ENCODE measurements at regions not wholly inside any gene's neighbourhood (a gene's known extent, or its start where the extent isn't known, plus 50 kb on each side); places are given as distances from the start of the nearest gene placed in this dataset.

GRCh38 chr1:229879746-229880145 is 187.3 kb upstream of the GALNT2 start:
- Histone ChIP-seq H3K27me3 (ENCODE audit: insufficient read depth, low read length) (no peaks in the 10 kb centered on the region), H3K14ac (ENCODE audit: low read length) (no peak overlapping the region), H3K9me3 (ENCODE audit: insufficient read depth, low read depth, low read length) (no peaks in the 10 kb centered on the region), H2BK5ac (ENCODE audit: low read depth, low read length, poor library complexity) (no peak overlapping the region), H3K4me1 (ENCODE audit: control insufficient read depth in 1 of 2, insufficient read depth in 2 of 2, low read length in 2 of 2) (no peaks in the 10 kb centered on the region), H3K27ac (ENCODE audit: low read depth, low read length) (no peak overlapping the region), H3K4me3 (ENCODE audit: low read depth, low read length) (no peak overlapping the region), H2AK5ac (ENCODE audit: low read length) (no peak overlapping the region), H2BK120ac (ENCODE audit: insufficient read depth, low read length, poor library complexity) (no peak overlapping the region), H4K91ac (ENCODE audit: low read depth, low read length) (no peak overlapping the region), H3K18ac (ENCODE audit: low read length) (no peak overlapping the region), H3K9ac (ENCODE audit: low read length) (no peak overlapping the region), H3K4me2 (ENCODE audit: low read length) (no peak overlapping the region), H4K8ac (ENCODE audit: low read depth, low read length) (no peak overlapping the region), H3K79me1 (ENCODE audit: low read length) (no peaks in the 10 kb centered on the region), H3K79me2 (ENCODE audit: control insufficient read depth, insufficient read depth, low read length, poor library complexity) (no peaks in the 10 kb centered on the region), H3K23ac (ENCODE audit: low read length) (no peak overlapping the region), H3K36me3 (ENCODE audit: control insufficient read depth in 1 of 2, insufficient read depth in 2 of 2, low read length in 2 of 2) (no peaks in the 10 kb centered on the region), H3K4ac (ENCODE audit: low read depth, low read length) (no peak overlapping the region), H2AFZ (ENCODE audit: insufficient read depth, low read length, poor library complexity) (no peak overlapping the region), H4K12ac (ENCODE audit: low read depth, low read length) (no peak overlapping the region), H2BK12ac (ENCODE audit: low read length) (no peak overlapping the region)
- peak in 1 of 2 donors; percentile 59 for DNase-seq
- WGBS (ENCODE audit: extremely low coverage, insufficient coverage, insufficient read length) = no CpG with 5 or more reads among the region's 3 CpGs

- Histone ChIP-seq H2BK12ac (ENCODE audit: low read length) (no peak overlapping the region), H3K14ac (ENCODE audit: low read length) (no peak overlapping the region), H2BK120ac (ENCODE audit: insufficient read depth, low read length, poor library complexity) (no peak overlapping the region), H4K12ac (ENCODE audit: low read depth, low read length) (no peak overlapping the region), H3K23ac (ENCODE audit: low read length) (no peak overlapping the region), H2AK5ac (ENCODE audit: low read length) (no peak overlapping the region), H2AFZ (ENCODE audit: insufficient read depth, low read length, poor library complexity) (no peak overlapping the region), H3K27me3 (ENCODE audit: insufficient read depth, low read length) (no peaks in the 10 kb centered on the region), H2BK5ac (ENCODE audit: low read depth, low read length, poor library complexity) (no peak overlapping the region), H3K9me3 (ENCODE audit: insufficient read depth, low read depth, low read length) (no peaks in the 10 kb centered on the region), H3K79me2 (ENCODE audit: control insufficient read depth, insufficient read depth, low read length, poor library complexity) (no peaks in the 10 kb centered on the region), H3K4me1 (ENCODE audit: control insufficient read depth in 1 of 2, insufficient read depth in 2 of 2, low read length in 2 of 2) (no peaks in the 10 kb centered on the region), H3K27ac (ENCODE audit: low read depth, low read length) (no peak overlapping the region), H3K4me2 (ENCODE audit: low read length) (no peak overlapping the region), H4K91ac (ENCODE audit: low read depth, low read length) (no peak overlapping the region), H4K8ac (ENCODE audit: low read depth, low read length) (no peak overlapping the region), H3K18ac (ENCODE audit: low read length) (no peak overlapping the region), H3K4me3 (ENCODE audit: low read depth, low read length) (no peak overlapping the region), H3K79me1 (ENCODE audit: low read length) (no peaks in the 10 kb centered on the region), H3K9ac (ENCODE audit: low read length) (no peak overlapping the region), H3K36me3 (ENCODE audit: control insufficient read depth in 1 of 2, insufficient read depth in 2 of 2, low read length in 2 of 2) (no peaks in the 10 kb centered on the region), H3K4ac (ENCODE audit: low read depth, low read length) (no peak overlapping the region)
- DNase-seq = no peak
- WGBS (ENCODE audit: extremely low coverage, insufficient coverage, insufficient read length) = no CpG with 5 or more reads among the region's 15 CpGs
Measured at GRCh38 chr1:229880271-229881170, 186.5 kb upstream of the GALNT2 start.

GRCh38 chr1:229882621-229883020 is 184.4 kb upstream of the GALNT2 start:
- H3K4ac ChIP-seq (ENCODE audit: low read depth, low read length) = no peak overlapping the region
- H4K8ac ChIP-seq (ENCODE audit: low read depth, low read length) = no peak overlapping the region
- no peak overlapping the region for H3K4me3 ChIP-seq (ENCODE audit: low read depth, low read length)
- no peak overlapping the region for H2BK120ac ChIP-seq (ENCODE audit: insufficient read depth, low read length, poor library complexity)
- H2BK5ac ChIP-seq (ENCODE audit: low read depth, low read length, poor library complexity) = no peak overlapping the region
- no peaks in the 10 kb centered on the region for H3K27me3 ChIP-seq (ENCODE audit: insufficient read depth, low read length)
- no peak overlapping the region for H3K23ac ChIP-seq (ENCODE audit: low read length)
- H3K14ac ChIP-seq (ENCODE audit: low read length) = no peak overlapping the region
- H2AK5ac ChIP-seq (ENCODE audit: low read length) = no peak overlapping the region
- H3K4me2 ChIP-seq (ENCODE audit: low read length) = no peak overlapping the region
- no CpG with 5 or more reads among the region's 5 CpGs for WGBS (ENCODE audit: extremely low coverage, insufficient coverage, insufficient read length)
- no peak overlapping the region for H3K18ac ChIP-seq (ENCODE audit: low read length)
- H3K9me3 ChIP-seq (ENCODE audit: insufficient read depth, low read depth, low read length) = no peaks in the 10 kb centered on the region
- H2BK12ac ChIP-seq (ENCODE audit: low read length) = no peak overlapping the region
- H3K36me3 ChIP-seq (ENCODE audit: control insufficient read depth in 1 of 2, insufficient read depth in 2 of 2, low read length in 2 of 2) = no peaks in the 10 kb centered on the region
- no peak for DNase-seq
- H4K12ac ChIP-seq (ENCODE audit: low read depth, low read length) = no peak overlapping the region
- no peak overlapping the region for H4K91ac ChIP-seq (ENCODE audit: low read depth, low read length)
- H3K79me1 ChIP-seq (ENCODE audit: low read length) = no peaks in the 10 kb centered on the region
- H2AFZ ChIP-seq (ENCODE audit: insufficient read depth, low read length, poor library complexity) = no peak overlapping the region
- H3K4me1 ChIP-seq (ENCODE audit: control insufficient read depth in 1 of 2, insufficient read depth in 2 of 2, low read length in 2 of 2) = no peaks in the 10 kb centered on the region
- H3K79me2 ChIP-seq (ENCODE audit: control insufficient read depth, insufficient read depth, low read length, poor library complexity) = no peaks in the 10 kb centered on the region
- H3K9ac ChIP-seq (ENCODE audit: low read length) = no peak overlapping the region
- no peak overlapping the region for H3K27ac ChIP-seq (ENCODE audit: low read depth, low read length)

- WGBS (ENCODE audit: extremely low coverage, insufficient coverage, insufficient read length) = no CpG with 5 or more reads among the region's 7 CpGs
- H3K79me2 ChIP-seq (ENCODE audit: control insufficient read depth, insufficient read depth, low read length, poor library complexity) = no peaks in the 10 kb centered on the region
- no peaks in the 10 kb centered on the region for H3K79me1 ChIP-seq (ENCODE audit: low read length)
Measured at GRCh38 chr1:229883504-229884200, 183.4 kb upstream of the GALNT2 start.

More at GRCh38 chr1:229883504-229884200, 183.4 kb upstream of the GALNT2 start:
- H4K8ac ChIP-seq (ENCODE audit: low read depth, low read length) = no peak overlapping the region
- H3K4ac ChIP-seq (ENCODE audit: low read depth, low read length) = no peak overlapping the region
- H3K14ac ChIP-seq (ENCODE audit: low read length) = no peak overlapping the region
- H2AK5ac ChIP-seq (ENCODE audit: low read length) = no peak overlapping the region
- H3K4me3 ChIP-seq (ENCODE audit: low read depth, low read length) = no peak overlapping the region
- H3K36me3 ChIP-seq (ENCODE audit: control insufficient read depth in 1 of 2, insufficient read depth in 2 of 2, low read length in 2 of 2) = no peaks in the 10 kb centered on the region
- no peaks in the 10 kb centered on the region for H3K9me3 ChIP-seq (ENCODE audit: insufficient read depth, low read depth, low read length)
- H3K23ac ChIP-seq (ENCODE audit: low read length) = no peak overlapping the region
- H3K4me2 ChIP-seq (ENCODE audit: low read length) = no peak overlapping the region
- no peak overlapping the region for H4K12ac ChIP-seq (ENCODE audit: low read depth, low read length)
- no peak overlapping the region for H2BK12ac ChIP-seq (ENCODE audit: low read length)
- DNase-seq = no peak
- H3K9ac ChIP-seq (ENCODE audit: low read length) = no peak overlapping the region
- H3K27ac ChIP-seq (ENCODE audit: low read depth, low read length) = no peak overlapping the region
- no peak overlapping the region for H2BK5ac ChIP-seq (ENCODE audit: low read depth, low read length, poor library complexity)
- no peak overlapping the region for H2BK120ac ChIP-seq (ENCODE audit: insufficient read depth, low read length, poor library complexity)
- H3K27me3 ChIP-seq (ENCODE audit: insufficient read depth, low read length) = no peaks in the 10 kb centered on the region
- H3K4me1 ChIP-seq (ENCODE audit: control insufficient read depth in 1 of 2, insufficient read depth in 2 of 2, low read length in 2 of 2) = no peaks in the 10 kb centered on the region
- H2AFZ ChIP-seq (ENCODE audit: insufficient read depth, low read length, poor library complexity) = no peak overlapping the region
- no peak overlapping the region for H4K91ac ChIP-seq (ENCODE audit: low read depth, low read length)
- H3K18ac ChIP-seq (ENCODE audit: low read length) = no peak overlapping the region
